ENCODE measurements at regions not wholly inside any gene's neighbourhood (a gene's known extent, or its start where the extent isn't known, plus 50 kb on each side); places are given as distances from the start of the nearest gene placed in this dataset.

DNA sequence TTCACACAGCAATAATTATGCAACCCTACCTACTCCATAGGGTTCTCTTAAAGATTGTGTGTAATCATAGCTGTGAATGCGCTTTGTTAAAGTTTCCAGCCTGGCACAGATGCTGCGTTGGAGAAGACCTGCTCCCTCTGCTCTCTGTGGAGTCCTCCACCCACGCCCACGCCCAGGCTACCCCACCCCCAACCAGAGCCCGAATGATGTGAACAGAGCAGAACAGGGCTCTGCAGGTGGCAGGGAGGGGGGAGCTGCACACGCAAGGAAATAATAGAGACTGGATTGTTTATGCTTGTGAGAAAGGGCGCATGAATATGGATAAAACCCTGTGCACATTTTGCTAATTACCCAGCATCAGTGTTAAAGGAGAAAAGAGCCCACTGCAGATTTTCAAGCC lies 447.5 kb downstream of the BCL11A start:
- TF ChIP-seq EZH2 (IDR thresholded peaks at IDR 0.05; ENCODE audit: low read depth), result no peak
- TF ChIP-seq, protein P1, sequence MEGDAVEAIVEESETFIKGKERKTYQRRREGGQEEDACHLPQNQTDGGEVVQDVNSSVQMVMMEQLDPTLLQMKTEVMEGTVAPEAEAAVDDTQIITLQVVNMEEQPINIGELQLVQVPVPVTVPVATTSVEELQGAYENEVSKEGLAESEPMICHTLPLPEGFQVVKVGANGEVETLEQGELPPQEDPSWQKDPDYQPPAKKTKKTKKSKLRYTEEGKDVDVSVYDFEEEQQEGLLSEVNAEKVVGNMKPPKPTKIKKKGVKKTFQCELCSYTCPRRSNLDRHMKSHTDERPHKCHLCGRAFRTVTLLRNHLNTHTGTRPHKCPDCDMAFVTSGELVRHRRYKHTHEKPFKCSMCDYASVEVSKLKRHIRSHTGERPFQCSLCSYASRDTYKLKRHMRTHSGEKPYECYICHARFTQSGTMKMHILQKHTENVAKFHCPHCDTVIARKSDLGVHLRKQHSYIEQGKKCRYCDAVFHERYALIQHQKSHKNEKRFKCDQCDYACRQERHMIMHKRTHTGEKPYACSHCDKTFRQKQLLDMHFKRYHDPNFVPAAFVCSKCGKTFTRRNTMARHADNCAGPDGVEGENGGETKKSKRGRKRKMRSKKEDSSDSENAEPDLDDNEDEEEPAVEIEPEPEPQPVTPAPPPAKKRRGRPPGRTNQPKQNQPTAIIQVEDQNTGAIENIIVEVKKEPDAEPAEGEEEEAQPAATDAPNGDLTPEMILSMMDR (conservative IDR thresholded peaks at IDR 0.05), result no peak

All from PC-9 (cell line).